Endothelial cell of umbilical vein (primary cell): ENCODE measurements at regions not wholly inside any gene's neighbourhood (a gene's known extent, or its start where the extent isn't known, plus 50 kb on each side); places are given as distances from the start of the nearest gene placed in this dataset.
"Not testable (repeated sequence)": the region's sequence is repeated elsewhere in the genome, so short reads cannot be mapped to it uniquely, and the experiment has no call there.

ENCODE experiments used
- BruUV-seq: library from RNA; stranded (reverse); fragments of 400-500 nt; replicated peaks from 2 replicates; lab custom pipeline; 2021; lab: Mats Ljungman, UMichigan
- CTCF ChIA-PET: fragments of 300-600, 350-600 bp; sonication (Branson Sonifier 250); formaldehyde crosslinking; loops from one replicate; lab custom pipeline; 2021; ENCODE audit warnings: antibody characterized with exemption, inconsistent platforms; lab: Charles Lee
- POLR2A ChIA-PET: fragments of 300-600, 350-600 bp; sonication (Branson Sonifier 250); formaldehyde crosslinking; loops from one replicate; lab custom pipeline; 2021; ENCODE audit warnings: antibody characterized with exemption, inconsistent platforms; lab: Charles Lee
- DNase-seq: peaks from one replicate; pipeline ENCODE4 v3.0.0-alpha.2; 2011; ENCODE audit warnings: low read depth, low spot score
- FAIRE-seq: peaks from 2 replicates; lab custom pipeline; 2011; peaks lifted over from hg19 to GRCh38; lab: Jason Lieb, UNC
- H2AFZ ChIP-seq: 2 replicates; pipeline ENCODE4 v1.6.0; 2012; ENCODE audit warnings: low read depth, low read length, control low read depth, inconsistent platforms
- H3K27ac ChIP-seq: 2 replicates; pipeline ENCODE4 v1.5.1; 2011; ENCODE audit warnings: low read depth, mild to moderate bottlenecking, control low read depth, low read length, moderate library complexity; ENCODE audit not compliant: insufficient read depth
- H3K27me3 ChIP-seq, 2 experiments: 2 replicates each; pipeline versions ENCODE4 v1.6.0 to v1.6.1; 2011; ENCODE audit warnings: low read length in 2 of 2, mixed read lengths in 1 of 2; ENCODE audit not compliant: control insufficient read depth in 2 of 2, insufficient read depth in 2 of 2
- H3K36me3 ChIP-seq, 2 experiments: 2 replicates in 1 of 2; 3 replicates in 1 of 2; pipeline ENCODE4 v1.5.1; 2011; ENCODE audit warnings: low read length in 2 of 2, mild to moderate bottlenecking in 1 of 2, moderate library complexity in 1 of 2; ENCODE audit not compliant: control insufficient read depth in 2 of 2, insufficient read depth in 2 of 2; ENCODE audit errors: extremely low read depth in 1 of 2
- H3K4me1 ChIP-seq: 3 replicates; pipeline ENCODE4 v1.5.1; 2011; ENCODE audit warnings: mild to moderate bottlenecking, low read length; ENCODE audit not compliant: control insufficient read depth, insufficient read depth; ENCODE audit errors: extremely low read depth
- H3K4me2 ChIP-seq: 2 replicates; pipeline ENCODE4 v1.6.1; 2011; ENCODE audit warnings: low read length, control low read depth, mixed read lengths; ENCODE audit not compliant: insufficient read depth
- H3K4me3 ChIP-seq, 3 experiments: fragments of 200-600 bp in 1 of 3; sonication (generic), shearing (Covaris generic) in 1 of 3; replicated peaks in 1 of 3; 2 replicates each; pipeline ENCODE4 v1.5.1; 2011 to 2016; ENCODE audit warnings: control low read depth in 3 of 3, low read length in 3 of 3, mild to moderate bottlenecking in 2 of 3, inconsistent platforms in 1 of 3, low read depth in 1 of 3, moderate library complexity in 1 of 3; ENCODE audit not compliant: insufficient read depth in 1 of 3
- H3K79me2 ChIP-seq: 2 replicates; pipeline ENCODE4 v1.6.0; 2012; ENCODE audit warnings: low read length, inconsistent platforms; ENCODE audit not compliant: control insufficient read depth, insufficient read depth
- H3K9ac ChIP-seq: replicated peaks from 2 replicates; pipeline ENCODE3; 2011; ENCODE audit warnings: low read length, control low read depth; ENCODE audit not compliant: insufficient read depth; ENCODE audit errors: extremely low read depth
- H3K9me1 ChIP-seq: replicated peaks from 3 replicates; pipeline ENCODE4 v1.6.0; 2011; ENCODE audit warnings: mild to moderate bottlenecking, low read length; ENCODE audit not compliant: control insufficient read depth, insufficient read depth; ENCODE audit errors: extremely low read depth
- H3K9me3 ChIP-seq: replicated peaks from 2 replicates; pipeline ENCODE4 v1.5.1; 2012; ENCODE audit warnings: low read length, inconsistent platforms; ENCODE audit not compliant: control insufficient read depth, insufficient read depth
- H4K20me1 ChIP-seq: replicated peaks from 2 replicates; pipeline ENCODE3; 2011; ENCODE audit warnings: mild to moderate bottlenecking, low read length; ENCODE audit not compliant: control insufficient read depth, insufficient read depth; ENCODE audit errors: extremely low read depth
- FOS ChIP-seq: IDR thresholded peaks from 2 replicates; pipeline ENCODE4 v1.6.1; 2011; ENCODE audit warnings: mild to moderate bottlenecking, low read length, moderate library complexity, borderline replicate concordance; ENCODE audit not compliant: insufficient read depth
- MYC ChIP-seq: IDR thresholded peaks from one replicate; pipeline ENCODE4 v1.6.1; 2011; ENCODE audit warnings: mild to moderate bottlenecking, low read depth, low read length
- POLR2A ChIP-seq: IDR thresholded peaks from 2 replicates; pipeline ENCODE4 v1.6.1; 2012; ENCODE audit warnings: low read depth, mild to moderate bottlenecking, control low read depth, low read length
- dilution Hi-C: fragments of 300-500 bp; cut with MboI; formaldehyde crosslinking; loops from one replicate; pipeline ENCODE4 v1.15.0; 2019; ENCODE audit warnings: low sequenced_read_pairs; ENCODE audit not compliant: extremely low pct_ligation_motif_present
- intact Hi-C: fragments of 100-400 bp; cut with micrococcal nuclease; formaldehyde crosslinking; loops from one replicate; pipeline ENCODE4 v1.10.0; 2022
- TF ChIP-seq, protein P1 (sequence below), 2 donors: IDR thresholded peaks; 1 replicate in 1 of 2; 2 replicates in 1 of 2; pipeline ENCODE4 v1.5.1; 2011; ENCODE audit warnings: low read length in 2 of 2, mild to moderate bottlenecking in 2 of 2, moderate library complexity in 2 of 2, control low read depth in 1 of 2, inconsistent platforms in 1 of 2, low read depth in 1 of 2; ENCODE audit not compliant: insufficient read depth in 1 of 2; ENCODE audit errors: extremely low read depth in 1 of 2
- TF ChIP-seq, protein P2 (sequence below): IDR thresholded peaks from 2 replicates; pipeline ENCODE4 v1.6.1; 2011; ENCODE audit not compliant: insufficient read depth, insufficient read length

DNA sequence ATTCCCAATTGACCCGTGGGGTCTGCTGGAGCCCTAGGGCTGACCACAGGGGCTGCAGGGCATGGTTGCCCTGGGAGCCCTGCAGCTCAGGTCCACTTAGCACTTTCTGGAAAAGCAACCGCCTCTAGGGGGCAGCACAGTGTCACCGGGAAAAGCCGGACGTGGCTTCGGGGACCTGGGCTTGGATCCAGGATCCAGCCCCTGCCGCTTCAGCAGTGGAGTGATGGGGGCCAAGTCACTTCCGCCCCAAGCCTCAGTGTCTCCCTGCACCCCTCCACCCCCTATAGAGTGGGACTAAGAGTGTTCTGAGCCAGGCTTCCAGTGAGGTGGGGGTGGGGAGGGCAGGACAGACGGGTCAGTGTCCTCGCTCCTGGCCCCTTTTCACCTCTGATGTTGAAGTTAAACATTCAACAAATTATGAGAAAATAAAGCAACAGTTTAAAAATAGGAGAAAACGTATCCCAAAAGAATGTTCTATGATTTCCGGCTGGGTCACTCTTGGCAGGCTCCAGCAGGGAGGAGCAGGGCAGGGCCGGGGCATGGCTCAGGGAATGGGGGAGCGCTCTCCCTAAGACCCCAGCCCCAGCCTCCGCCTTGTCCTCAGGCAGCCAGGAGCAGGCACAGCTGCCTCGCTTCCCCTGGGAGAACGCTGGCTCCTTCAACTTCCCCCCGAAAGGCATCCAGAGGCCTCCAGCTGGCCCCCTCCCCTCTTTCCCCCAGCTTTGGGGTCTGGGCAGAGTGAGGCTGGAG is 96.5 kb upstream of the FGF3 start:
- H2AFZ ChIP-seq: peak overlapping the region; percentile 44

DNA sequence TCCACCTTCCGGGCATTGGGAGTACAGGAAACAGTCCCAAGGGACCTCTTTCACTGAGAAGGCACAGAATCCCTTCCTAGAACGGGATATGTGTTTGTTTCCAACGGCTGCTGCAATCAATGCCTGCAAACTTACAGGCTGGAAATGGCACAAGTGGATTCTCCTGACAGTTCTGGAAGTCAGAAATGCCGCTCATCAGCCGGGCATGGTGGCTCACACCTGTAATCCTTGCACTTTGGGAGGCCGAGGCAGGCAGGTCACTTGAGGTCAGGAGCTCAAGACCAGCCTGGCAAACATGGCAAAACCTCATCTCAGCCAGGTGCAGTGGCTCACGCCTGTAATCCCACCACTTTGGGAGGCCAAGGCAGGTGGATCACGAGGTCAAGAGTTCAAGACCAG is 97.0 kb upstream of the FGF3 start:
- H2AFZ ChIP-seq, H3K9me3 ChIP-seq, DNase-seq, H3K4me2 ChIP-seq, POLR2A ChIA-PET, H3K36me3 ChIP-seq, H3K27me3 ChIP-seq, H4K20me1 ChIP-seq, H3K9ac ChIP-seq, H3K9me1 ChIP-seq, H3K4me3 ChIP-seq, H3K27ac ChIP-seq, BruUV-seq, H3K79me2 ChIP-seq, FAIRE-seq: not testable (repeated sequence)
- CTCF ChIA-PET: interaction anchor here (1.2 to 3.2 kb wide), 12 partner anchors 10 to 281 kb away, joined by 3 to 70 read pairs (median 9); no protein-coding TSS in a partner anchor
- H3K4me1 ChIP-seq: peaks cover 11% of the 10 kb centered on the region
- intact Hi-C loops (loop anchor here (10.0 kb wide), 1 partner anchor 559 kb away; no protein-coding TSS in a partner anchor), dilution Hi-C loops (loop anchor here (25.0 kb wide), 1 partner anchor 271 kb away; no protein-coding TSS in a partner anchor)

More for the DNA sequence above, 96.5 kb upstream of the FGF3 start:
- H3K36me3 ChIP-seq: no peaks in the 10 kb centered on the region
- intact Hi-C loops: loop anchor here (1.0 to 10.0 kb wide), 3 partner anchors 276 to 559 kb away; no protein-coding TSS in a partner anchor
- H3K27me3 ChIP-seq: peaks cover 1 to 6% of the 10 kb centered on the region in 2 experiments
- H3K9me3 ChIP-seq: no peaks in the 10 kb centered on the region
- dilution Hi-C loops: loop anchor here (25.0 kb wide), 1 partner anchor 272 kb away; no protein-coding TSS in a partner anchor
- H3K27ac ChIP-seq: no peak overlapping the region
- POLR2A ChIA-PET: no interaction called here
- peaks cover 11% of the 10 kb centered on the region for H3K4me1 ChIP-seq
- H3K9me1 ChIP-seq: no peaks in the 10 kb centered on the region
- peak overlapping the region; percentile 38 for H3K4me2 ChIP-seq
- H4K20me1 ChIP-seq: no peaks in the 10 kb centered on the region
- H3K9ac ChIP-seq: peak overlapping the region; percentile 18
- H3K79me2 ChIP-seq: no peaks in the 10 kb centered on the region
- CTCF ChIA-PET: interaction anchor here (0.6 to 3.2 kb wide), 40 partner anchors 8 to 288 kb away, joined by 3 to 70 read pairs (median 4); partner anchors contain the start of gene FADD
- BruUV-seq: no TSS peak
- FAIRE-seq: no peak
- no peak overlapping the region for H3K4me3 ChIP-seq
- DNase-seq: peak; percentile 52
- TF ChIP-seq FOS: no peak
- no peak for TF ChIP-seq MYC
- TF ChIP-seq, protein P1, sequence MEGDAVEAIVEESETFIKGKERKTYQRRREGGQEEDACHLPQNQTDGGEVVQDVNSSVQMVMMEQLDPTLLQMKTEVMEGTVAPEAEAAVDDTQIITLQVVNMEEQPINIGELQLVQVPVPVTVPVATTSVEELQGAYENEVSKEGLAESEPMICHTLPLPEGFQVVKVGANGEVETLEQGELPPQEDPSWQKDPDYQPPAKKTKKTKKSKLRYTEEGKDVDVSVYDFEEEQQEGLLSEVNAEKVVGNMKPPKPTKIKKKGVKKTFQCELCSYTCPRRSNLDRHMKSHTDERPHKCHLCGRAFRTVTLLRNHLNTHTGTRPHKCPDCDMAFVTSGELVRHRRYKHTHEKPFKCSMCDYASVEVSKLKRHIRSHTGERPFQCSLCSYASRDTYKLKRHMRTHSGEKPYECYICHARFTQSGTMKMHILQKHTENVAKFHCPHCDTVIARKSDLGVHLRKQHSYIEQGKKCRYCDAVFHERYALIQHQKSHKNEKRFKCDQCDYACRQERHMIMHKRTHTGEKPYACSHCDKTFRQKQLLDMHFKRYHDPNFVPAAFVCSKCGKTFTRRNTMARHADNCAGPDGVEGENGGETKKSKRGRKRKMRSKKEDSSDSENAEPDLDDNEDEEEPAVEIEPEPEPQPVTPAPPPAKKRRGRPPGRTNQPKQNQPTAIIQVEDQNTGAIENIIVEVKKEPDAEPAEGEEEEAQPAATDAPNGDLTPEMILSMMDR (IDR thresholded peaks at IDR 0.05; ENCODE audit: extremely low read depth in 1 of 2, insufficient read depth in 1 of 2, low read depth in 1 of 2, low read length in 2 of 2): peak; percentile 69 to 91
- TF ChIP-seq, protein P2, sequence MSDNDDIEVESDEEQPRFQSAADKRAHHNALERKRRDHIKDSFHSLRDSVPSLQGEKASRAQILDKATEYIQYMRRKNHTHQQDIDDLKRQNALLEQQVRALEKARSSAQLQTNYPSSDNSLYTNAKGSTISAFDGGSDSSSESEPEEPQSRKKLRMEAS: no peak
- TF ChIP-seq POLR2A: no peak
